ENCODE measurements at regions not wholly inside any gene's neighbourhood (a gene's known extent, or its start where the extent isn't known, plus 50 kb on each side); places are given as distances from the start of the nearest gene placed in this dataset.

DNA sequence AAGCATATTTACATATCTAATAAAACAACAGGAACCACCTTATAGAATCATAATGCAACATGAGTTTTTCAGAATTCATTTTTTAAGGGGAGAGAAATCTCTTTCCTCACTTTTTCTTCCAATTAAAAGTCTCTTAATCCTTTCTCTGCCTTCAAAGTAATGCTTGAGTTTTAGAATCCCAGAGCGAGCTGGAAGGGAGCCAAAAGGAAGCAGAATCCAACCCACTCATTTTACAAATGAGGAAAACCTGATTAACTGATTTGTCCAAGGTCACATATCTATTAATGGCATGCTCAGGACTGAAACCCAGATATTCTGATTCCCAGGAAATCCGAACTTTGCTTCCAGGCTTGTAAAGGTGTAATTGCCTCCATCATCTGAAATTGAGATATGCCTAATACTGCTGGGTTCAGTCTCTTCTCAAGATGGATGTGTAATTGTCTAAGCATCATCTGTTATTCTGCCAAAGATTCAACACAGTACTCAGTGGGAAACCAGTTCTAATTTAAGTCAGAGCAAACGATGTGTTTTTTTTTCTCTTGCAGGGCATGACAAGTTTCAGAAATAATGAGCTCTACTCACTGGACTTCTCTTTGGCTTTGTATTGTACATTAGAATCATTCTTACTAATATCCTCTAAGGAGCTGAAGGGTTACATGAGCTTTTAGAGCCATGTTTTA lies 481.4 kb upstream of the CFAP20DC start:
- DNase-seq (ENCODE audit: extremely low spot score), result no peak
- no peak for TF ChIP-seq EP300 (IDR thresholded peaks at IDR 0.05)
- TF ChIP-seq, protein P1, sequence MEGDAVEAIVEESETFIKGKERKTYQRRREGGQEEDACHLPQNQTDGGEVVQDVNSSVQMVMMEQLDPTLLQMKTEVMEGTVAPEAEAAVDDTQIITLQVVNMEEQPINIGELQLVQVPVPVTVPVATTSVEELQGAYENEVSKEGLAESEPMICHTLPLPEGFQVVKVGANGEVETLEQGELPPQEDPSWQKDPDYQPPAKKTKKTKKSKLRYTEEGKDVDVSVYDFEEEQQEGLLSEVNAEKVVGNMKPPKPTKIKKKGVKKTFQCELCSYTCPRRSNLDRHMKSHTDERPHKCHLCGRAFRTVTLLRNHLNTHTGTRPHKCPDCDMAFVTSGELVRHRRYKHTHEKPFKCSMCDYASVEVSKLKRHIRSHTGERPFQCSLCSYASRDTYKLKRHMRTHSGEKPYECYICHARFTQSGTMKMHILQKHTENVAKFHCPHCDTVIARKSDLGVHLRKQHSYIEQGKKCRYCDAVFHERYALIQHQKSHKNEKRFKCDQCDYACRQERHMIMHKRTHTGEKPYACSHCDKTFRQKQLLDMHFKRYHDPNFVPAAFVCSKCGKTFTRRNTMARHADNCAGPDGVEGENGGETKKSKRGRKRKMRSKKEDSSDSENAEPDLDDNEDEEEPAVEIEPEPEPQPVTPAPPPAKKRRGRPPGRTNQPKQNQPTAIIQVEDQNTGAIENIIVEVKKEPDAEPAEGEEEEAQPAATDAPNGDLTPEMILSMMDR (IDR thresholded peaks at IDR 0.05), result no peak
- no peak for TF ChIP-seq POLR2AphosphoS5 (IDR thresholded peaks at IDR 0.05)
- no peak for TF ChIP-seq POLR2A (IDR thresholded peaks at IDR 0.05; ENCODE audit: low read depth)
- Histone ChIP-seq H3K36me3 (no peaks in the 10 kb centered on the region), H3K27ac (replicated peaks in 1 of 4) (no peak overlapping the region), H3K4me3 (no peak overlapping the region), H3K9me3 (no peaks in the 10 kb centered on the region), H3K4me1 (peaks cover 7 to 25% (median 11%) of the 10 kb centered on the region in 4 donors), H3K27me3 (no peaks in the 10 kb centered on the region)
- 49% methylated on average over 3 of the region's 3 CpGs for WGBS
- intact Hi-C loops (cut with DNase I), result no loop called here

GRCh38 chr3:59528251-59528650 lies 478.4 kb upstream of the CFAP20DC start:
- TF ChIP-seq EP300 (IDR thresholded peaks at IDR 0.05) (no peak), POLR2AphosphoS5 (IDR thresholded peaks at IDR 0.05) (no peak), POLR2A (IDR thresholded peaks at IDR 0.05; ENCODE audit: low read depth) (no peak)
- TF ChIP-seq, protein P1 (IDR thresholded peaks at IDR 0.05), result no peak
- no peaks in the 10 kb centered on the region for H3K36me3 ChIP-seq
- no peak overlapping the region for H3K4me3 ChIP-seq
- H3K9me3 ChIP-seq, result no peaks in the 10 kb centered on the region
- intact Hi-C loops (cut with DNase I), result no loop called here
- H3K27me3 ChIP-seq, result no peaks in the 10 kb centered on the region
- no peak for DNase-seq (ENCODE audit: extremely low spot score)
- H3K27ac ChIP-seq (replicated peaks in 1 of 4), result no peak overlapping the region
- H3K4me1 ChIP-seq, result peaks cover 0 to 11% (median 0%) of the 10 kb centered on the region in 4 donors
- WGBS, result 85% methylated on average over 5 of the region's 5 CpGs

GRCh38 chr3:59527493-59527892 lies 477.7 kb upstream of the CFAP20DC start:
- 92% methylated on average over 3 of the region's 3 CpGs for WGBS
- intact Hi-C loops (cut with DNase I), result no loop called here
- H3K27me3 ChIP-seq, result no peaks in the 10 kb centered on the region

DNA sequence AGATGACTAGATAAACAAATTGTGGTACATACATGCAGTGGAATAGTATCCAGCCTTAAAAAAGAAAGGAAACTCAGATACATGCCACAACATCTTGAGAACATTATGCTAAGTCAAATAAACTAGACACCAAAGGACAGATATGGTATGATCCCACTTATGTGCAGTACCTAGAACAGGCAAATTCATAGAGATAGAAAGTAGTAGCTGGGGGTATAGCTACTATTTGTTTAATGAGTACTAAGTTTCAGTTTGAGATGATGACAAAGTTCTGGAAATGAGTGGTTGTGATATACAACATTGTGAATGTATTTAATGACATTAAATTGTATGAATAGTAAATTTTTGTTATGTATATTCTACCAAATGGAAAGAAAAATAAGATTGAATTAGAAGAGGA lies 477.2 kb upstream of the CFAP20DC start:
- TF ChIP-seq POLR2AphosphoS5 (IDR thresholded peaks at IDR 0.05) (no peak), EP300 (IDR thresholded peaks at IDR 0.05) (no peak), POLR2A (IDR thresholded peaks at IDR 0.05; ENCODE audit: low read depth) (no peak)
- TF ChIP-seq, protein P1 (IDR thresholded peaks at IDR 0.05), result no peak
- Histone ChIP-seq H3K4me1 (peaks cover 0 to 8% (median 0%) of the 10 kb centered on the region in 4 donors), H3K36me3 (no peaks in the 10 kb centered on the region), H3K9me3 (no peaks in the 10 kb centered on the region), H3K4me3 (no peak overlapping the region), H3K27ac (replicated peaks in 1 of 4) (no peak overlapping the region), H3K27me3 (no peaks in the 10 kb centered on the region)
- intact Hi-C loops (cut with DNase I), result no loop called here
- no peak for DNase-seq (ENCODE audit: extremely low spot score)

More at GRCh38 chr3:59527493-59527892, 477.7 kb upstream of the CFAP20DC start:
- Histone ChIP-seq H3K9me3 (no peaks in the 10 kb centered on the region), H3K36me3 (no peaks in the 10 kb centered on the region), H3K4me3 (no peak overlapping the region), H3K27ac (replicated peaks in 1 of 4) (no peak overlapping the region), H3K4me1 (peaks cover 0 to 11% (median 0%) of the 10 kb centered on the region in 4 donors)
- no peak for DNase-seq (ENCODE audit: extremely low spot score)
- TF ChIP-seq, protein P1 (IDR thresholded peaks at IDR 0.05), result no peak
- TF ChIP-seq POLR2A (IDR thresholded peaks at IDR 0.05; ENCODE audit: low read depth), result no peak
- TF ChIP-seq EP300 (IDR thresholded peaks at IDR 0.05), result no peak
- no peak for TF ChIP-seq POLR2AphosphoS5 (IDR thresholded peaks at IDR 0.05)

- DNase-seq (ENCODE audit: extremely low spot score), result no peak
- no peak overlapping the region for H3K27ac ChIP-seq (replicated peaks in 1 of 4)
- no peaks in the 10 kb centered on the region for H3K9me3 ChIP-seq
- H3K27me3 ChIP-seq, result no peaks in the 10 kb centered on the region
- H3K36me3 ChIP-seq, result no peaks in the 10 kb centered on the region
- H3K4me3 ChIP-seq, result no peak overlapping the region
- no peak for TF ChIP-seq POLR2A (IDR thresholded peaks at IDR 0.05; ENCODE audit: low read depth)
- TF ChIP-seq, protein P1 (IDR thresholded peaks at IDR 0.05), result no peak
- no peak for TF ChIP-seq EP300 (IDR thresholded peaks at IDR 0.05)
- TF ChIP-seq POLR2AphosphoS5 (IDR thresholded peaks at IDR 0.05), result no peak
- WGBS, result 89% methylated on average over 2 of the region's 2 CpGs
- intact Hi-C loops (cut with DNase I), result no loop called here
- H3K4me1 ChIP-seq, result no peaks in the 10 kb centered on the region
Observed at GRCh38 chr3:59522550-59522949, 472.7 kb upstream of the CFAP20DC start.
